ENCODE measurements at regions not wholly inside any gene's neighbourhood (a gene's known extent, or its start where the extent isn't known, plus 50 kb on each side); places are given as distances from the start of the nearest gene placed in this dataset.

DNA sequence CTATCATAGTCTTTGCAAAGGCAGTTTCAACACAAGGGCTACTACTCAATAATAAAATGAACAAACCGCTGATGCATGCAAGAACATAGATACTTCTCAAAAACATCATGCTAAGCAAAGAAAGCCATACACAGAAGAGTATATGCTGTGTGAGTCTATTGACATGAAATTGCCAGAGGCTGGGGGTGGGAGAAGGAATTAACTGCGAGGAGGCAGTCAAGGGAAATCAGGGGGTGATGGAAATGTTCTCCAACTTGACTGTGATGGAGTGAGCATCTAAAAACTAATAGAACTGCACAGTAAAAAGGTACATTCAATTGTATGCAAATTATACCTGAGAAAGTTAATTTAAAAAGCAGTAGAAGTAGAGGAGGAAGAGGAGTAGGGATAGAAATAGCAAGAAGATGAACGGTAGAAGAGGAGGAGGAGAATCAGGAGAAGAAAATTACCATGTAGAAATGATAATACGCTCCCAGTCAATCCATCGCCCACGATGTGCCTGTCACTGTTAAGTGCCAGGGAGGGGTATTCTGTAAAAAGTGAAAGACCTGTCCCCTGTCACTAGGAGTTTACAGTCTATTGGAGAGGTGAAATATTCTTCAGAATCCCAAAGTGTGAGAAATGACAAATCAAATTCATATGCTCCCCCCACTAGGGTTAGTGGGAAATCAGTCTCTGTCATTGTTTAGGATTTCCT, 90.3 kb downstream of the B3GNT2 start (continued):
- TF ChIP-seq, protein P1, sequence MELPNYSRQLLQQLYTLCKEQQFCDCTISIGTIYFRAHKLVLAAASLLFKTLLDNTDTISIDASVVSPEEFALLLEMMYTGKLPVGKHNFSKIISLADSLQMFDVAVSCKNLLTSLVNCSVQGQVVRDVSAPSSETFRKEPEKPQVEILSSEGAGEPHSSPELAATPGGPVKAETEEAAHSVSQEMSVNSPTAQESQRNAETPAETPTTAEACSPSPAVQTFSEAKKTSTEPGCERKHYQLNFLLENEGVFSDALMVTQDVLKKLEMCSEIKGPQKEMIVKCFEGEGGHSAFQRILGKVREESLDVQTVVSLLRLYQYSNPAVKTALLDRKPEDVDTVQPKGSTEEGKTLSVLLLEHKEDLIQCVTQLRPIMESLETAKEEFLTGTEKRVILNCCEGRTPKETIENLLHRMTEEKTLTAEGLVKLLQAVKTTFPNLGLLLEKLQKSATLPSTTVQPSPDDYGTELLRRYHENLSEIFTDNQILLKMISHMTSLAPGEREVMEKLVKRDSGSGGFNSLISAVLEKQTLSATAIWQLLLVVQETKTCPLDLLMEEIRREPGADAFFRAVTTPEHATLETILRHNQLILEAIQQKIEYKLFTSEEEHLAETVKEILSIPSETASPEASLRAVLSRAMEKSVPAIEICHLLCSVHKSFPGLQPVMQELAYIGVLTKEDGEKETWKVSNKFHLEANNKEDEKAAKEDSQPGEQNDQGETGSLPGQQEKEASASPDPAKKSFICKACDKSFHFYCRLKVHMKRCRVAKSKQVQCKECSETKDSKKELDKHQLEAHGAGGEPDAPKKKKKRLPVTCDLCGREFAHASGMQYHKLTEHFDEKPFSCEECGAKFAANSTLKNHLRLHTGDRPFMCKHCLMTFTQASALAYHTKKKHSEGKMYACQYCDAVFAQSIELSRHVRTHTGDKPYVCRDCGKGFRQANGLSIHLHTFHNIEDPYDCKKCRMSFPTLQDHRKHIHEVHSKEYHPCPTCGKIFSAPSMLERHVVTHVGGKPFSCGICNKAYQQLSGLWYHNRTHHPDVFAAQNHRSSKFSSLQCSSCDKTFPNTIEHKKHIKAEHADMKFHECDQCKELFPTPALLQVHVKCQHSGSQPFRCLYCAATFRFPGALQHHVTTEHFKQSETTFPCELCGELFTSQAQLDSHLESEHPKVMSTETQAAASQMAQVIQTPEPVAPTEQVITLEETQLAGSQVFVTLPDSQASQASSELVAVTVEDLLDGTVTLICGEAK (IDR thresholded peaks at IDR 0.05): no peak
- TF ChIP-seq, protein P1 (CRISPR knock-in tag; IDR thresholded peaks at IDR 0.05): no peak
- TF ChIP-seq, protein P2, sequence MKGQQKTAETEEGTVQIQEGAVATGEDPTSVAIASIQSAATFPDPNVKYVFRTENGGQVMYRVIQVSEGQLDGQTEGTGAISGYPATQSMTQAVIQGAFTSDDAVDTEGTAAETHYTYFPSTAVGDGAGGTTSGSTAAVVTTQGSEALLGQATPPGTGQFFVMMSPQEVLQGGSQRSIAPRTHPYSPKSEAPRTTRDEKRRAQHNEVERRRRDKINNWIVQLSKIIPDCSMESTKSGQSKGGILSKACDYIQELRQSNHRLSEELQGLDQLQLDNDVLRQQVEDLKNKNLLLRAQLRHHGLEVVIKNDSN (CRISPR knock-in tag; IDR thresholded peaks at IDR 0.05): no peak
- TF ChIP-seq ZNF133 (CRISPR knock-in tag; IDR thresholded peaks at IDR 0.05) (no peak), ZNF785 (CRISPR knock-in tag; IDR thresholded peaks at IDR 0.05) (no peak), ZNF263 (CRISPR knock-in tag; IDR thresholded peaks at IDR 0.05; ENCODE audit: borderline replicate concordance) (no peak)
